ENCODE measurements at regions not wholly inside any gene's neighbourhood (a gene's known extent, or its start where the extent isn't known, plus 50 kb on each side); places are given as distances from the start of the nearest gene placed in this dataset.
"Not testable (repeated sequence)": the region's sequence is repeated elsewhere in the genome, so short reads cannot be mapped to it uniquely, and the experiment has no call there.

- H3K9me3 ChIP-seq (ENCODE audit: control insufficient read depth, low read depth, low read length): no peaks in the 10 kb centered on the region
- H3K9me1 ChIP-seq (ENCODE audit: control insufficient read depth, extremely low read depth, insufficient read depth, low read length): no peaks in the 10 kb centered on the region
- H3K27ac ChIP-seq (ENCODE audit: control insufficient read depth, insufficient read depth, low read length): no peak overlapping the region
- no peak for DNase-seq (ENCODE audit: low read depth, low spot score)
- H3K9ac ChIP-seq (ENCODE audit: control insufficient read depth, extremely low read depth, insufficient read depth, low read length): no peak overlapping the region
- FAIRE-seq: no peak
- no peak overlapping the region for H2AFZ ChIP-seq (ENCODE audit: control insufficient read depth, low read length)
- no peaks in the 10 kb centered on the region for H3K4me1 ChIP-seq (ENCODE audit: control insufficient read depth, extremely low read depth, insufficient read depth, low read length)
- no peak overlapping the region for H3K4me3 ChIP-seq (ENCODE audit: control insufficient read depth in 2 of 3, extremely low read depth in 1 of 3, insufficient read depth in 2 of 3, low read depth in 1 of 3, low read length in 3 of 3)
- no peaks in the 10 kb centered on the region for H3K27me3 ChIP-seq (ENCODE audit: control insufficient read depth, extremely low read depth, insufficient read depth, low read length)
- H3K36me3 ChIP-seq (ENCODE audit: control insufficient read depth in 2 of 2, extremely low read depth in 1 of 2, insufficient read depth in 2 of 2, low read length in 2 of 2): no peaks in the 10 kb centered on the region
- no peak overlapping the region for H3K4me2 ChIP-seq (ENCODE audit: control insufficient read depth, extremely low read depth, insufficient read depth, low read depth, low read length)
- TF ChIP-seq EZH2 (IDR thresholded peaks at IDR 0.05; ENCODE audit: low read length) (no peak), CTCF (optimal IDR thresholded peaks at IDR 0.05 in 1 of 3, IDR thresholded peaks at IDR 0.05 in 1 of 3, conservative IDR thresholded peaks at IDR 0.05 in 1 of 3; ENCODE audit: extremely low read depth in 1 of 3, insufficient read depth in 2 of 3, low read length in 3 of 3) (no peak)
- no peaks in the 10 kb centered on the region for H4K20me1 ChIP-seq (ENCODE audit: control insufficient read depth, extremely low read depth, insufficient read depth, low read length)
- no peaks in the 10 kb centered on the region for H3K79me2 ChIP-seq (ENCODE audit: control insufficient read depth, insufficient read depth, low read length)
- dilution Hi-C loops (cut with MboI; ENCODE audit: extremely low pct_ligation_motif_present, low sequenced_read_pairs): no loop called here
Measured at GRCh38 chr3:104360038-104360437, 1006.7 kb upstream of the ALCAM start.

- H2AFZ ChIP-seq (ENCODE audit: control insufficient read depth, low read length); dilution Hi-C loops (cut with MboI; ENCODE audit: extremely low pct_ligation_motif_present, low sequenced_read_pairs); H3K4me2 ChIP-seq (ENCODE audit: control insufficient read depth, extremely low read depth, insufficient read depth, low read depth, low read length); FAIRE-seq; H4K20me1 ChIP-seq (ENCODE audit: control insufficient read depth, extremely low read depth, insufficient read depth, low read length); H3K36me3 ChIP-seq (ENCODE audit: control insufficient read depth in 2 of 2, extremely low read depth in 1 of 2, insufficient read depth in 2 of 2, low read length in 2 of 2); H3K4me3 ChIP-seq (ENCODE audit: control insufficient read depth in 2 of 3, extremely low read depth in 1 of 3, insufficient read depth in 2 of 3, low read depth in 1 of 3, low read length in 3 of 3); H3K9me1 ChIP-seq (ENCODE audit: control insufficient read depth, extremely low read depth, insufficient read depth, low read length); H3K27ac ChIP-seq (ENCODE audit: control insufficient read depth, insufficient read depth, low read length); H3K4me1 ChIP-seq (ENCODE audit: control insufficient read depth, extremely low read depth, insufficient read depth, low read length); H3K27me3 ChIP-seq (ENCODE audit: control insufficient read depth, extremely low read depth, insufficient read depth, low read length); DNase-seq (ENCODE audit: low read depth, low spot score); H3K9me3 ChIP-seq (ENCODE audit: control insufficient read depth, low read depth, low read length); H3K9ac ChIP-seq (ENCODE audit: control insufficient read depth, extremely low read depth, insufficient read depth, low read length); H3K79me2 ChIP-seq (ENCODE audit: control insufficient read depth, insufficient read depth, low read length): not testable (repeated sequence)
Measured at GRCh38 chr3:104361748-104362147, 1005.0 kb upstream of the ALCAM start.

- FAIRE-seq: no peak
Measured at GRCh38 chr3:104362319-104362718, 1004.4 kb upstream of the ALCAM start.

More at GRCh38 chr3:104362319-104362718, 1004.4 kb upstream of the ALCAM start:
- no peak for DNase-seq (ENCODE audit: low read depth, low spot score)
- TF ChIP-seq EZH2 (IDR thresholded peaks at IDR 0.05; ENCODE audit: low read length): no peak
- TF ChIP-seq CTCF (optimal IDR thresholded peaks at IDR 0.05 in 1 of 3, IDR thresholded peaks at IDR 0.05 in 1 of 3, conservative IDR thresholded peaks at IDR 0.05 in 1 of 3; ENCODE audit: extremely low read depth in 1 of 3, insufficient read depth in 2 of 3, low read length in 3 of 3): no peak
- dilution Hi-C loops (cut with MboI; ENCODE audit: extremely low pct_ligation_motif_present, low sequenced_read_pairs): no loop called here
- Histone ChIP-seq H3K4me3 (ENCODE audit: control insufficient read depth in 2 of 3, extremely low read depth in 1 of 3, insufficient read depth in 2 of 3, low read depth in 1 of 3, low read length in 3 of 3) (no peak overlapping the region), H3K4me1 (ENCODE audit: control insufficient read depth, extremely low read depth, insufficient read depth, low read length) (no peaks in the 10 kb centered on the region), H3K27me3 (ENCODE audit: control insufficient read depth, extremely low read depth, insufficient read depth, low read length) (no peaks in the 10 kb centered on the region), H3K4me2 (ENCODE audit: control insufficient read depth, extremely low read depth, insufficient read depth, low read depth, low read length) (no peak overlapping the region), H3K9me1 (ENCODE audit: control insufficient read depth, extremely low read depth, insufficient read depth, low read length) (no peaks in the 10 kb centered on the region), H3K9me3 (ENCODE audit: control insufficient read depth, low read depth, low read length) (no peaks in the 10 kb centered on the region), H3K79me2 (ENCODE audit: control insufficient read depth, insufficient read depth, low read length) (no peaks in the 10 kb centered on the region), H3K9ac (ENCODE audit: control insufficient read depth, extremely low read depth, insufficient read depth, low read length) (no peak overlapping the region), H2AFZ (ENCODE audit: control insufficient read depth, low read length) (no peak overlapping the region), H3K36me3 (ENCODE audit: control insufficient read depth in 2 of 2, extremely low read depth in 1 of 2, insufficient read depth in 2 of 2, low read length in 2 of 2) (no peaks in the 10 kb centered on the region), H3K27ac (ENCODE audit: control insufficient read depth, insufficient read depth, low read length) (no peak overlapping the region), H4K20me1 (ENCODE audit: control insufficient read depth, extremely low read depth, insufficient read depth, low read length) (no peaks in the 10 kb centered on the region)
